Naive thymus-derived CD4-positive, alpha-beta T cell (primary cell): ENCODE measurements at regions not wholly inside any gene's neighbourhood (a gene's known extent, or its start where the extent isn't known, plus 50 kb on each side); places are given as distances from the start of the nearest gene placed in this dataset.
A peak's percentile ranks its signal among the peaks of the same experiment; 100 is the strongest.
"Not testable (repeated sequence)": the region's sequence is repeated elsewhere in the genome, so short reads cannot be mapped to it uniquely, and the experiment has no call there.

Experiments used
- ATAC-seq: fragments of 150-1000 bp; cut with Tn5 transposase; 2 replicates; pipeline ENCODE4 v1.10.0; 2021; ENCODE audit warnings: mild to moderate bottlenecking, moderate library complexity
- CTCF ChIA-PET: fragments of 350-600 bp; sonication (Branson Sonifier 250); formaldehyde crosslinking; loops from one replicate; lab custom pipeline; 2021; ENCODE audit warnings: antibody characterized with exemption; lab: Charles Lee
- POLR2A ChIA-PET: fragments of 350-600 bp; sonication (Branson Sonifier 250); formaldehyde crosslinking; loops from one replicate; lab custom pipeline; 2021; ENCODE audit warnings: antibody characterized with exemption, inconsistent platforms; lab: Charles Lee
- DNase-seq, 9 donors: peaks; one replicate each; pipeline versions ENCODE4 v3.0.0 to v3.0.0-alpha.2; 2020 to 2022; ENCODE audit warnings: mixed read lengths in 1 of 9
- H3K27ac ChIP-seq: one replicate; pipeline ENCODE4 v1.7.0; 2013; ENCODE audit warnings: mild to moderate bottlenecking, low read depth, low read length, moderate library complexity
- H3K27me3 ChIP-seq, 2 donors: one replicate each; pipeline ENCODE4 v1.7.0; 2013; ENCODE audit warnings: low read length in 2 of 2, mild to moderate bottlenecking in 2 of 2, moderate library complexity in 2 of 2; ENCODE audit not compliant: control insufficient read depth in 2 of 2, insufficient read depth in 2 of 2
- H3K36me3 ChIP-seq, 3 experiments: 1 replicate in 2 of 3; 2 replicates in 1 of 3; pipeline ENCODE4 v1.7.0; 2013; ENCODE audit warnings: low read length in 3 of 3, mild to moderate bottlenecking in 3 of 3, moderate library complexity in 1 of 3; ENCODE audit not compliant: insufficient read depth in 3 of 3, control insufficient read depth in 2 of 3
- H3K4me1 ChIP-seq, 2 donors: one replicate each; pipeline ENCODE4 v1.7.0; 2013; ENCODE audit warnings: low read length in 2 of 2, mild to moderate bottlenecking in 2 of 2, moderate library complexity in 1 of 2; ENCODE audit not compliant: control insufficient read depth in 2 of 2, insufficient read depth in 2 of 2
- H3K4me3 ChIP-seq: 2 replicates; pipeline ENCODE4 v1.7.0; 2013; ENCODE audit warnings: mild to moderate bottlenecking, low read length
- H3K9me3 ChIP-seq, 3 experiments: 1 replicate in 2 of 3; 2 replicates in 1 of 3; pipeline ENCODE4 v1.7.0; 2013; ENCODE audit warnings: low read length in 3 of 3; ENCODE audit not compliant: control insufficient read depth in 2 of 3
- H3K27ac Mint-ChIP-seq, 9 donors: one replicate each; pipeline ENCODE4 v1.8.0; 2020 to 2022; ENCODE audit warnings: mixed read lengths in 9 of 9, mild to moderate bottlenecking in 8 of 9, moderate library complexity in 5 of 9, inconsistent platforms in 2 of 9
- H3K27me3 Mint-ChIP-seq, 5 donors: one replicate each; pipeline ENCODE4 v1.8.0; 2021 to 2022; ENCODE audit warnings: mixed read lengths in 5 of 5, mild to moderate bottlenecking in 1 of 5
- H3K36me3 Mint-ChIP-seq, 5 donors: one replicate each; pipeline ENCODE4 v1.8.0; 2020 to 2022; ENCODE audit warnings: mixed read lengths in 5 of 5, mild to moderate bottlenecking in 3 of 5, inconsistent platforms in 1 of 5
- H3K4me1 Mint-ChIP-seq, 7 donors: one replicate each; pipeline ENCODE4 v1.8.0; 2020 to 2022; ENCODE audit warnings: mixed read lengths in 7 of 7, mild to moderate bottlenecking in 3 of 7, inconsistent platforms in 1 of 7
- H3K4me3 Mint-ChIP-seq, 10 donors: one replicate each; pipeline ENCODE4 v1.8.0; 2020 to 2022; ENCODE audit warnings: mild to moderate bottlenecking in 10 of 10, mixed read lengths in 10 of 10, moderate library complexity in 6 of 10, inconsistent platforms in 2 of 10
- H3K9me3 Mint-ChIP-seq, 11 donors: one replicate each; pipeline ENCODE4 v1.8.0; 2020 to 2022; ENCODE audit warnings: mixed read lengths in 11 of 11, mild to moderate bottlenecking in 4 of 11, inconsistent platforms in 1 of 11, moderate library complexity in 1 of 11
- intact Hi-C, 2 donors: fragments of 100-400 bp; cut with micrococcal nuclease; formaldehyde crosslinking; loops; one replicate each; pipeline ENCODE4 v1.15.1; 2023

DNA sequence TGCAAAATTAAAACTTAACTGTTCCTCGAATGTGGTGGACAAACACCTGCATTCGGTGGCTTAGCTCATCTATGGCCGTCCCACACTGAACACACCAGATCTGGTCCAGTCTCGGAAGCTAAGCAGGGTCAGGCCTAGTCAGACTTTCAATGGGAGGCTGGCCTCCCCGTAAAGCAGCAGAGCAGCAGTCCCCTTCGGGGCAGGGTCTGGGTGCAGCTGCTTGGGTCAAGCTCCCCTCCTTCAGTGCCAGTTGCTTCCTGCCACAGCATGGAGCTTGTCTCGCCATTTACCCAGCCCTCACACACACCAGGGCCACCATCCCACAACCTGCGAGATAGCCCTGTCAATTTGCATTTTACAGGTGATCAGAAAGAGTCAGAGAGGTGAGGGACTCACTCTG, 93.2 kb downstream of the TUBA3C start:
- CTCF ChIA-PET: no interaction called here
- no peaks in the 10 kb centered on the region for H3K27me3 ChIP-seq
- no peak overlapping the region for H3K4me3 Mint-ChIP-seq
- peaks cover 0 to 14% (median 0%) of the 10 kb centered on the region in 11 donors for H3K9me3 Mint-ChIP-seq
- H3K27me3 Mint-ChIP-seq: peaks cover 0 to 4% (median 0%) of the 10 kb centered on the region in 5 donors
- POLR2A ChIA-PET: no interaction called here
- H3K27ac Mint-ChIP-seq: no peak overlapping the region
- DNase-seq: no peak
- H3K4me1 ChIP-seq: no peaks in the 10 kb centered on the region
- no peak overlapping the region for H3K27ac ChIP-seq
- no peak for ATAC-seq
- H3K4me1 Mint-ChIP-seq: no peaks in the 10 kb centered on the region
- intact Hi-C loops: no loop called here
- H3K4me3 ChIP-seq: no peak overlapping the region
- no peaks in the 10 kb centered on the region for H3K9me3 ChIP-seq
- H3K36me3 Mint-ChIP-seq: no peaks in the 10 kb centered on the region
- no peaks in the 10 kb centered on the region for H3K36me3 ChIP-seq

DNA sequence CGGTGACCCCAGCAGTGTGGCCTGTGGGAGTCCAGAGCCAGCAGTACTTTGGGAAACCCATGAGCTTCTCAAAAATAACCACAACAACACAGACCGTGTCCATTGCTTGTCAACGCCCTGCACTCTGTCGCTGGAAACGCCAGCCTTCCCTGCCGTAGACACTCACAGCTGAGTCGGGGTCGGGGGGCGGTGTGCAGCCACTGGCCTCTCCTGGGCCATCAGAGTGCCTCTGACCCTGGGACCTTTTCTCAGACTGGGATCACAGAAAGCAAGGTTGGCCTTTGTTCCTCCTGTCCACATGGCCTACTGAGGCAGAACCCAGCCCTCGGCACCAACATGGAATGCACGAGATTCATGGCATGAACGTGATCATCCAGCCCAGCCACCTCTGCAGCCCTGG, 95.7 kb downstream of the TUBA3C start:
- ChIA-PET POLR2A (no interaction called here), CTCF (no interaction called here)
- no peak overlapping the region for H3K27ac Mint-ChIP-seq
- intact Hi-C loops: no loop called here
- no peak for ATAC-seq
- H3K27me3 Mint-ChIP-seq: peaks cover 0 to 4% (median 0%) of the 10 kb centered on the region in 5 donors
- peaks cover 0 to 21% (median 4%) of the 10 kb centered on the region in 11 donors for H3K9me3 Mint-ChIP-seq
- H3K4me3 Mint-ChIP-seq: no peak overlapping the region
- Histone ChIP-seq H3K27ac (no peak overlapping the region), H3K27me3 (no peaks in the 10 kb centered on the region), H3K4me3 (no peak overlapping the region), H3K9me3 (no peaks in the 10 kb centered on the region), H3K4me1 (no peaks in the 10 kb centered on the region), H3K36me3 (no peaks in the 10 kb centered on the region)
- no peaks in the 10 kb centered on the region for H3K36me3 Mint-ChIP-seq
- DNase-seq: no peak
- no peaks in the 10 kb centered on the region for H3K4me1 Mint-ChIP-seq

- intact Hi-C loops: no loop called here
Observed at GRCh38 chr13:19085258-19085657, 96.4 kb downstream of the TUBA3C start.

DNA sequence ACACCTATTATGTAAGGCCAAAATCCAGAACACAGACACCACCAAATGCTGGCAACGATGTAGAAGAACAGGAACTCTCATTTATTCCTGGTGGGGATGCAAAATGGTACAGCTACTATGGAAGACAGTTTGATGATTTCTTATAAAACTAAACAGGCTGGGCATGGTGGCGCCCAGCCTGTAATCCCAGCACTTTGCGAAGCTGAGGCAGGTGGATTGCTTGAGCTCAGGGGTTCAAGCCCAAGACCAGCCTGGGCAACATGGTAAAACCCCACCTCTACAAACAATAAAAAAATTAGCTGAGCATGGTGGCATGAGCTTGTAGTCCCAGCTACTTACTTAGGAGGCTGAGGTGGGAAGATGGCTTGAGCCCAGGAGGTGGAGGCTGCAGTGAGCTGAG, 98.3 kb downstream of the TUBA3C start:
- Histone ChIP-seq H3K36me3 (no peaks in the 10 kb centered on the region), H3K4me3 (no peak overlapping the region), H3K27me3 (no peaks in the 10 kb centered on the region), H3K27ac (no peak overlapping the region), H3K4me1 (no peaks in the 10 kb centered on the region), H3K9me3 (no peaks in the 10 kb centered on the region)
- H3K36me3 Mint-ChIP-seq: no peaks in the 10 kb centered on the region
- POLR2A ChIA-PET: no interaction called here
- CTCF ChIA-PET: no interaction called here
- DNase-seq: no peak
- no peaks in the 10 kb centered on the region for H3K4me1 Mint-ChIP-seq
- intact Hi-C loops: no loop called here
- H3K4me3 Mint-ChIP-seq: no peak overlapping the region
- peaks cover 0 to 4% (median 0%) of the 10 kb centered on the region in 5 donors for H3K27me3 Mint-ChIP-seq
- no peak for ATAC-seq
- peaks cover 3 to 20% (median 6%) of the 10 kb centered on the region in 11 donors for H3K9me3 Mint-ChIP-seq
- no peak overlapping the region for H3K27ac Mint-ChIP-seq

More at GRCh38 chr13:19085258-19085657, 96.4 kb downstream of the TUBA3C start:
- ChIA-PET POLR2A (no interaction called here), CTCF (no interaction called here)
- ATAC-seq: no peak
- no peak overlapping the region for H3K27ac Mint-ChIP-seq
- peaks cover 0 to 21% (median 5%) of the 10 kb centered on the region in 11 donors for H3K9me3 Mint-ChIP-seq
- H3K36me3 ChIP-seq: no peaks in the 10 kb centered on the region
- H3K4me1 Mint-ChIP-seq: no peaks in the 10 kb centered on the region
- DNase-seq: no peak
- no peaks in the 10 kb centered on the region for H3K9me3 ChIP-seq
- H3K27ac ChIP-seq: no peak overlapping the region
- no peaks in the 10 kb centered on the region for H3K27me3 ChIP-seq
- no peak overlapping the region for H3K4me3 ChIP-seq
- peaks cover 0 to 4% (median 0%) of the 10 kb centered on the region in 5 donors for H3K27me3 Mint-ChIP-seq
- H3K4me3 Mint-ChIP-seq: no peak overlapping the region
- no peaks in the 10 kb centered on the region for H3K36me3 Mint-ChIP-seq
- no peaks in the 10 kb centered on the region for H3K4me1 ChIP-seq

DNA sequence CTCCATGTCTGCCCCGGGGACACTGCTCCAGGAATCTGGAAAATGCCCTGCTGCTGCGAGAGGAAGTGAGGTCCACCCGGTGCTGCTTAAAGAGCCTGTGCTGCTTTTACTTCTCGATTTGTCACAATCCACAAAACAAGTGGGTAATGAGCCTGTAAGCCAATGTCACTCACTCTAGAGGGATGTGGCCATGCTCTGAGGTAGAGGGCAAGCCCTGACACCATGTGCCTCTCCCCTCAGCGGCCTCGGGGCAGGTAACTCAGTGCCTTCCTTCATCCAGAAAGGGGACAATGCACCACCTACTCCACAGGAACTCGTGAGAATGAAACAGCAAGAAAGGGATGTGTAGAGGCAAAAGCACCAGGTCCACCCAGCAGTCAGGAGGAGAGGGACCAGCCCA, 106.2 kb downstream of the TUBA3C start:
- Mint-ChIP-seq H3K4me3 (no peak overlapping the region), H3K27ac (peak overlapping the region in 1 of 9 donors; percentile 59), H3K9me3 (peaks cover 5 to 18% (median 7%) of the 10 kb centered on the region in 11 donors), H3K27me3 (peaks cover 0 to 5% (median 0%) of the 10 kb centered on the region in 5 donors), H3K4me1 (no peaks in the 10 kb centered on the region), H3K36me3 (no peaks in the 10 kb centered on the region)
- intact Hi-C loops: no loop called here
- no peaks in the 10 kb centered on the region for H3K36me3 ChIP-seq
- H3K9me3 ChIP-seq: no peaks in the 10 kb centered on the region
- ChIA-PET POLR2A (no interaction called here), CTCF (no interaction called here)
- no peak for DNase-seq
- no peak overlapping the region for H3K27ac ChIP-seq
- no peak overlapping the region for H3K4me3 ChIP-seq
- no peaks in the 10 kb centered on the region for H3K27me3 ChIP-seq
- H3K4me1 ChIP-seq: no peaks in the 10 kb centered on the region
- ATAC-seq: no peak

DNA sequence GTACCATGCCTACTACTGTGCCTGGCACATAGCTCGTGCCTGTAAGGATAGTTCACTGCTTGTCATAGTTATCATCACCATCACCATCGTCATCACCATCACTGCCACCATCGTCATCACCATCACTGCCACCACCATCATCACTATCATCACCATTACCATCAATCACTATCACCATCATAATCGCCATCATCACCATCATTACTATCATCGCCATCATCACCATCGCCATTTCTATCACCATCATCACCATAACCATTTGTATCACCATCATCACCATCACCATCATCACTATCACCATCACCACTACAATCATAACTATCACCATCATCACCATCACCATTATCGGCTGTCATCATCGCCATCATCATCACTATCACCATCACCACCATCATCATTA, 107.1 kb downstream of the TUBA3C start:
- DNase-seq: no peak
- Mint-ChIP-seq H3K4me1 (no peaks in the 10 kb centered on the region), H3K4me3 (no peak overlapping the region), H3K9me3 (peaks cover 5 to 18% (median 7%) of the 10 kb centered on the region in 11 donors), H3K27ac (no peak overlapping the region), H3K27me3 (peaks cover 0 to 5% (median 0%) of the 10 kb centered on the region in 5 donors), H3K36me3 (no peaks in the 10 kb centered on the region)
- intact Hi-C loops: no loop called here
- H3K4me3 ChIP-seq: no peak overlapping the region
- no peak for ATAC-seq
- no peaks in the 10 kb centered on the region for H3K4me1 ChIP-seq
- ChIA-PET POLR2A (no interaction called here), CTCF (no interaction called here)
- no peaks in the 10 kb centered on the region for H3K36me3 ChIP-seq
- no peaks in the 10 kb centered on the region for H3K27me3 ChIP-seq
- no peaks in the 10 kb centered on the region for H3K9me3 ChIP-seq
- no peak overlapping the region for H3K27ac ChIP-seq

GRCh38 chr13:19074106-19074505, 107.5 kb downstream of the TUBA3C start:
- intact Hi-C loops, H3K36me3 Mint-ChIP-seq, H3K4me3 ChIP-seq, H3K9me3 ChIP-seq, H3K27me3 ChIP-seq, DNase-seq, CTCF ChIA-PET, POLR2A ChIA-PET, H3K27ac ChIP-seq, H3K4me1 ChIP-seq, H3K4me3 Mint-ChIP-seq, H3K4me1 Mint-ChIP-seq, ATAC-seq, H3K27me3 Mint-ChIP-seq, H3K36me3 ChIP-seq, H3K27ac Mint-ChIP-seq: not testable (repeated sequence)
- peaks cover 1 to 18% (median 5%) of the 10 kb centered on the region in 11 donors for H3K9me3 Mint-ChIP-seq
